ENCODE measurements at regions not wholly inside any gene's neighbourhood (a gene's known extent, or its start where the extent isn't known, plus 50 kb on each side); places are given as distances from the start of the nearest gene placed in this dataset.
"Not testable (repeated sequence)": the region's sequence is repeated elsewhere in the genome, so short reads cannot be mapped to it uniquely, and the experiment has no call there.

GRCh38 chr12:92244036-92244435, 98.4 kb upstream of the BTG1 start:
- Histone ChIP-seq H3K36me3 (ENCODE audit: control insufficient read depth, insufficient read depth, low read length) (no peaks in the 10 kb centered on the region), H3K9ac (ENCODE audit: low read depth, low read length) (no peak overlapping the region), H3K4me3 (ENCODE audit: low read depth, low read length) (no peak overlapping the region), H3K9me3 (ENCODE audit: control insufficient read depth, insufficient read depth, low read length) (no peaks in the 10 kb centered on the region), H3K27me3 (ENCODE audit: control insufficient read depth, insufficient read depth, low read length) (no peaks in the 10 kb centered on the region), H3K4me1 (ENCODE audit: control insufficient read depth, insufficient read depth, low read length) (no peaks in the 10 kb centered on the region)

- no peaks in the 10 kb centered on the region for H3K27me3 ChIP-seq (ENCODE audit: control insufficient read depth, insufficient read depth, low read length)
- no peak overlapping the region for H3K9ac ChIP-seq (ENCODE audit: low read depth, low read length)
- H3K4me1 ChIP-seq (ENCODE audit: control insufficient read depth, insufficient read depth, low read length) = no peaks in the 10 kb centered on the region
- H3K9me3 ChIP-seq (ENCODE audit: control insufficient read depth, insufficient read depth, low read length) = no peaks in the 10 kb centered on the region
- H3K36me3 ChIP-seq (ENCODE audit: control insufficient read depth, insufficient read depth, low read length) = no peaks in the 10 kb centered on the region
- no peak overlapping the region for H3K4me3 ChIP-seq (ENCODE audit: low read depth, low read length)
These were observed 97.3 kb upstream of the BTG1 start for GRCh38 chr12:92242907-92243306.

GRCh38 chr12:92237762-92238523, 92.3 kb upstream of the BTG1 start:
- Histone ChIP-seq H3K9me3 (ENCODE audit: control insufficient read depth, insufficient read depth, low read length) (no peaks in the 10 kb centered on the region), H3K36me3 (ENCODE audit: control insufficient read depth, insufficient read depth, low read length) (no peaks in the 10 kb centered on the region), H3K27me3 (ENCODE audit: control insufficient read depth, insufficient read depth, low read length) (no peaks in the 10 kb centered on the region), H3K4me3 (ENCODE audit: low read depth, low read length) (no peak overlapping the region), H3K9ac (ENCODE audit: low read depth, low read length) (no peak overlapping the region), H3K4me1 (ENCODE audit: control insufficient read depth, insufficient read depth, low read length) (no peaks in the 10 kb centered on the region)

- Histone ChIP-seq H3K9ac (ENCODE audit: low read depth, low read length) (no peak overlapping the region), H3K4me3 (ENCODE audit: low read depth, low read length) (no peak overlapping the region), H3K4me1 (ENCODE audit: control insufficient read depth, insufficient read depth, low read length) (no peaks in the 10 kb centered on the region), H3K9me3 (ENCODE audit: control insufficient read depth, insufficient read depth, low read length) (no peaks in the 10 kb centered on the region), H3K36me3 (ENCODE audit: control insufficient read depth, insufficient read depth, low read length) (no peaks in the 10 kb centered on the region), H3K27me3 (ENCODE audit: control insufficient read depth, insufficient read depth, low read length) (no peaks in the 10 kb centered on the region)
These were observed 91.6 kb upstream of the BTG1 start for GRCh38 chr12:92237262-92237661.

- H3K9me3 ChIP-seq (ENCODE audit: control insufficient read depth, insufficient read depth, low read length) = no peaks in the 10 kb centered on the region
- no peak overlapping the region for H3K9ac ChIP-seq (ENCODE audit: low read depth, low read length)
- H3K4me3 ChIP-seq (ENCODE audit: low read depth, low read length) = no peak overlapping the region
- H3K36me3 ChIP-seq (ENCODE audit: control insufficient read depth, insufficient read depth, low read length) = no peaks in the 10 kb centered on the region
- no peaks in the 10 kb centered on the region for H3K4me1 ChIP-seq (ENCODE audit: control insufficient read depth, insufficient read depth, low read length)
- no peaks in the 10 kb centered on the region for H3K27me3 ChIP-seq (ENCODE audit: control insufficient read depth, insufficient read depth, low read length)
These were observed 90.2 kb upstream of the BTG1 start for GRCh38 chr12:92235703-92236472.

- H3K9ac ChIP-seq (ENCODE audit: low read depth, low read length) = no peak overlapping the region
- no peaks in the 10 kb centered on the region for H3K4me1 ChIP-seq (ENCODE audit: control insufficient read depth, insufficient read depth, low read length)
- no peaks in the 10 kb centered on the region for H3K27me3 ChIP-seq (ENCODE audit: control insufficient read depth, insufficient read depth, low read length)
- H3K36me3 ChIP-seq (ENCODE audit: control insufficient read depth, insufficient read depth, low read length) = no peaks in the 10 kb centered on the region
- no peak overlapping the region for H3K4me3 ChIP-seq (ENCODE audit: low read depth, low read length)
- no peaks in the 10 kb centered on the region for H3K9me3 ChIP-seq (ENCODE audit: control insufficient read depth, insufficient read depth, low read length)
These were observed 88.9 kb upstream of the BTG1 start for GRCh38 chr12:92234533-92234932.

- no peaks in the 10 kb centered on the region for H3K27me3 ChIP-seq (ENCODE audit: control insufficient read depth, insufficient read depth, low read length)
- H3K4me1 ChIP-seq (ENCODE audit: control insufficient read depth, insufficient read depth, low read length) = no peaks in the 10 kb centered on the region
- no peaks in the 10 kb centered on the region for H3K36me3 ChIP-seq (ENCODE audit: control insufficient read depth, insufficient read depth, low read length)
- no peak overlapping the region for H3K4me3 ChIP-seq (ENCODE audit: low read depth, low read length)
- H3K9ac ChIP-seq (ENCODE audit: low read depth, low read length) = no peak overlapping the region
- no peaks in the 10 kb centered on the region for H3K9me3 ChIP-seq (ENCODE audit: control insufficient read depth, insufficient read depth, low read length)
These were observed 87.8 kb upstream of the BTG1 start for GRCh38 chr12:92233346-92234015.

- not testable (repeated sequence) for H3K27me3 ChIP-seq (ENCODE audit: control insufficient read depth, insufficient read depth, low read length); H3K9me3 ChIP-seq (ENCODE audit: control insufficient read depth, insufficient read depth, low read length); H3K4me3 ChIP-seq (ENCODE audit: low read depth, low read length); H3K4me1 ChIP-seq (ENCODE audit: control insufficient read depth, insufficient read depth, low read length); H3K9ac ChIP-seq (ENCODE audit: low read depth, low read length); H3K36me3 ChIP-seq (ENCODE audit: control insufficient read depth, insufficient read depth, low read length)
These were observed 86.8 kb upstream of the BTG1 start for GRCh38 chr12:92232371-92232932.

GRCh38 chr12:92231945-92232344, 86.3 kb upstream of the BTG1 start:
- not testable (repeated sequence) for H3K27me3 ChIP-seq (ENCODE audit: control insufficient read depth, insufficient read depth, low read length); H3K9ac ChIP-seq (ENCODE audit: low read depth, low read length); H3K36me3 ChIP-seq (ENCODE audit: control insufficient read depth, insufficient read depth, low read length); H3K4me3 ChIP-seq (ENCODE audit: low read depth, low read length); H3K4me1 ChIP-seq (ENCODE audit: control insufficient read depth, insufficient read depth, low read length); H3K9me3 ChIP-seq (ENCODE audit: control insufficient read depth, insufficient read depth, low read length)

GRCh38 chr12:92231532-92231931, 85.9 kb upstream of the BTG1 start:
- not testable (repeated sequence) for H3K9me3 ChIP-seq (ENCODE audit: control insufficient read depth, insufficient read depth, low read length); H3K9ac ChIP-seq (ENCODE audit: low read depth, low read length); H3K4me1 ChIP-seq (ENCODE audit: control insufficient read depth, insufficient read depth, low read length); H3K27me3 ChIP-seq (ENCODE audit: control insufficient read depth, insufficient read depth, low read length); H3K36me3 ChIP-seq (ENCODE audit: control insufficient read depth, insufficient read depth, low read length); H3K4me3 ChIP-seq (ENCODE audit: low read depth, low read length)

- no peak overlapping the region for H3K4me3 ChIP-seq (ENCODE audit: low read depth, low read length)
- no peaks in the 10 kb centered on the region for H3K36me3 ChIP-seq (ENCODE audit: control insufficient read depth, insufficient read depth, low read length)
- peaks cover 11% of the 10 kb centered on the region for H3K4me1 ChIP-seq (ENCODE audit: control insufficient read depth, insufficient read depth, low read length)
- no peak overlapping the region for H3K9ac ChIP-seq (ENCODE audit: low read depth, low read length)
- H3K9me3 ChIP-seq (ENCODE audit: control insufficient read depth, insufficient read depth, low read length) = no peaks in the 10 kb centered on the region
- no peaks in the 10 kb centered on the region for H3K27me3 ChIP-seq (ENCODE audit: control insufficient read depth, insufficient read depth, low read length)
These were observed 83.7 kb upstream of the BTG1 start for GRCh38 chr12:92229381-92229780.
